ENCODE measurements at regions not wholly inside any gene's neighbourhood (a gene's known extent, or its start where the extent isn't known, plus 50 kb on each side); places are given as distances from the start of the nearest gene placed in this dataset.

GRCh38 chr4:157818946-157819692 is 353.7 kb downstream of the GASK1B start:
- H3K4me3 ChIP-seq (replicated peaks; ENCODE audit: low read depth, low read length), result no peak overlapping the region
- no peak for DNase-seq (ENCODE audit: low read depth)
- no peak for TF ChIP-seq CTCF (IDR thresholded peaks at IDR 0.05; ENCODE audit: low read length, missing control alignments)

GRCh38 chr4:157810137-157810774 is 362.6 kb downstream of the GASK1B start:
- no peak overlapping the region for H3K4me3 ChIP-seq (replicated peaks; ENCODE audit: low read depth, low read length)
- DNase-seq (ENCODE audit: low read depth), result no peak
- no peak for TF ChIP-seq CTCF (IDR thresholded peaks at IDR 0.05; ENCODE audit: low read length, missing control alignments)

GRCh38 chr4:157808796-157809383 is 363.9 kb downstream of the GASK1B start:
- no peak overlapping the region for H3K4me3 ChIP-seq (replicated peaks; ENCODE audit: low read depth, low read length)
- TF ChIP-seq CTCF (IDR thresholded peaks at IDR 0.05; ENCODE audit: low read length, missing control alignments), result no peak
- DNase-seq (ENCODE audit: low read depth), result no peak

- no peak for TF ChIP-seq CTCF (IDR thresholded peaks at IDR 0.05; ENCODE audit: low read length, missing control alignments)
- DNase-seq (ENCODE audit: low read depth), result no peak
- no peak overlapping the region for H3K4me3 ChIP-seq (replicated peaks; ENCODE audit: low read depth, low read length)
Measured at GRCh38 chr4:157806184-157806583, 366.6 kb downstream of the GASK1B start.

GRCh38 chr4:157804986-157805385 is 367.8 kb downstream of the GASK1B start:
- no peak overlapping the region for H3K4me3 ChIP-seq (replicated peaks; ENCODE audit: low read depth, low read length)
- peak; percentile 42 for TF ChIP-seq CTCF (IDR thresholded peaks at IDR 0.05; ENCODE audit: low read length, missing control alignments)
- DNase-seq (ENCODE audit: low read depth), result peak; percentile 19

- no peak for TF ChIP-seq CTCF (IDR thresholded peaks at IDR 0.05; ENCODE audit: low read length, missing control alignments)
- no peak overlapping the region for H3K4me3 ChIP-seq (replicated peaks; ENCODE audit: low read depth, low read length)
- DNase-seq (ENCODE audit: low read depth), result no peak
Measured at GRCh38 chr4:157803845-157804521, 368.8 kb downstream of the GASK1B start.

Data from fibroblast of pulmonary artery (primary cell).